HG03039 (cell line): ENCODE measurements at regions not wholly inside any gene's neighbourhood (a gene's known extent, or its start where the extent isn't known, plus 50 kb on each side); places are given as distances from the start of the nearest gene placed in this dataset.
A peak's percentile ranks its signal among the peaks of the same experiment; 100 is the strongest.

Experiments
- ATAC-seq: cut with Tn5 transposase; IDR thresholded peaks from one replicate; pipeline ENCODE4 v1.9.1; 2021; ENCODE audit warnings: mild to moderate bottlenecking, moderate library complexity; ENCODE audit not compliant: unreplicated experiment

DNA sequence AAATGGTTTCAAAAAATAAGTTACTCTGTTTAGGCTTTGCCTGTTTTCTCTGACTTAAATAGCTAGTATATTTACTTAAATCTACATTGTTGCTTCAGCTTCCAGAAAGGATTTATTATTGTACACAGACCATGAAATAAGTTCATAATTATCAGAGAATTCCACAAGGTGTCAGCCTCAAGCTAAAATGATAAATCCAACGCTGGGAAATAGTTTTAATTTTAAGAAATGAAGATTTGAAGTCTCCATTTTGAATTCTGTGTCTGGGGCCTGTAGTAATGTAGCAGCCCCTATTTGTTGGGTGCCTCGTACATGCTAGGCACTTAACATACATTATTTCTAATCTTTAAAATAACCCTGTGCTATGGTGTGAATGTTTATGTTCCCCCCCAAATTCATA lies 92.6 kb upstream of the KCNMB2 start:
- ATAC-seq = no peak

DNA sequence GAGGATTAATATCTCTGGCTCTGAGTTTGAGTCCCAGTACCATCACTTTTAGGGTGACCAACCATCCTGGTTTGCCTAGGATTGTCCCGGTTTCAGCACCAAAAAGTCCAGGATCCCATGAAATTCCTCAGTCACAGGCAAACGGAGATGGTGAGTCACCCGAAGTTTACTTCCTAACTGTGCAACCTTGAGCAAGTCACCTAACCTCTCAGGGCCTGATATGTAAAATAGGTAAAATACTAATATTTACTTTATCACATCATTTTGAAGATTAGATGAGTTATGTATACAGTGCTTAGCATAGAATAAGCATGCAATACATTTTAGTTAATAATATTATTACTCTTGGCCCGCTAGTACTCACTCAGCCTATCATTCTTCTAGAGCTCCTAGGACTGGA lies 91.1 kb upstream of the KCNMB2 start:
- ATAC-seq = no peak

DNA sequence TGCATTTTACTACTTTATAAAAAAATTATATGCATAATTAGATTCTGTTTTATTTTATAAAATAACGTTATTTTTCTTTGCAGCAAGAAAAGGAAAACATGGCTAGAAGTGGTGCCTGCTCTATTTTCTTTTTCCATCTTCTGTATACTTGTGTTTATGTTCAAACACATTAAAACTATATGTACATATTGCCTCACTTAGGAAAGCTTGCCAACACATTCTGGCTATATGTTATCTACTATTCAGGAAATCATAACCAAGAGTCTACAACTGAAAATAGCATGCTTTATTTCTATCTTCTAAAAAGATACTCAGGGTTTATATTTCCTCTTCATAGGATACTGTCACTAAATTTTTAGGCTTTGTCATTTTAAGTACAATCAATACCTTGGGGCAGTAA lies 90.2 kb upstream of the KCNMB2 start:
- no peak for ATAC-seq

DNA sequence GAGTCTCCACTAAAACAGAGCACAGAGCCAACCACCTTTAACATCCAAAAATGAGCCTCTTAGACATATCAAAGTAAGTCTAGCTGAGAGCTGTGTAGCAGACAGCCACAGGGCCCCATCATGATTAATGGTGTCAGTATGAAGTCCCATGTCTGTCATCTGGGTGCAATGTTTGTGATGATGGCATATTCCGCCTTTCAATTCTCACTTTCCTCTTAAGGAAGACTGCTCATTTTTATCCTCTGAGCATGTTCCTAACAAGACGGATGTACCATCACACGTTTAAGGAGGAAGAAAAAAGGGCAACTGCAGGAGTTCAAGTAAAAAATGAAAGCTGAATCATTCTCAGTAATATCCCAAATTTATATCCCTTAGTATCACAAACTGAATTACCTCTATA lies 85.8 kb upstream of the KCNMB2 start:
- no peak for ATAC-seq

DNA sequence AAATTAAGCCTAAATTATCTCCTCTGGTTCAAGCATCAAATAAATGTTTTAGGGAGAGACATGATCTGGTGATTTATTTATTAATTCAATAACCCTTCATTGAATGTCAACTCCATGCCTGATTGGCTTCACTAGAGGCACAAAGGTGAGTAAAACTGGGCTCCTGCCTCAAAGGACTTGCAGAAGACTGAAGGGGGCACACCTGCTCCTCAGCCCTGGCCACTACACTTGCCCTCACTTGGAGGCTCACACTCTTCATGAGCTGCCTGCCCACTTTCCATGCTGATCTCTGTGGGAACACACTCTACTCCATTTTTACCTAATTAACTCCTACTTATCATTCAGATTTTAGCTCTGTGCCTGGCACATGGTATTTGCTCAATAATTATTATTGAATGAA lies 84.4 kb upstream of the KCNMB2 start:
- ATAC-seq = no peak

DNA sequence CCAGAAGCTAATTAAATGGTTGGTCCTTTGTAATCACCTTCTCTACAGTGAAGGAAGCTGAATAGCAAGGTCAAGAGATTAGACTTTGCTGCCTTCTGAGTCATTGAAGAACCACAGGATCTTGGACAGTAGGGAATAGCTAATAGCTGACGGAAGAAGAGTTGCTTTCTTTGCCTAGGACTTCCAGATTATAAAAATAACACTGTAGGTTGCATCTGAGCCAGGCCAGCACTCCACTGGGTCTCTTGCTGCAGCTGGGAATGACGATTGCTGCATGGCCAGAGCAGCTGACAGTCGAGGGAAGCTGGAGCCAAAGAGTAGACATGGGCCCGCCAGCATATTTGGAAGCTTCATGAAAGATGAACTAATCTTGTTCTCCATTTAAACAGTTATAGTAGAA lies 81.5 kb upstream of the KCNMB2 start:
- no peak for ATAC-seq

DNA sequence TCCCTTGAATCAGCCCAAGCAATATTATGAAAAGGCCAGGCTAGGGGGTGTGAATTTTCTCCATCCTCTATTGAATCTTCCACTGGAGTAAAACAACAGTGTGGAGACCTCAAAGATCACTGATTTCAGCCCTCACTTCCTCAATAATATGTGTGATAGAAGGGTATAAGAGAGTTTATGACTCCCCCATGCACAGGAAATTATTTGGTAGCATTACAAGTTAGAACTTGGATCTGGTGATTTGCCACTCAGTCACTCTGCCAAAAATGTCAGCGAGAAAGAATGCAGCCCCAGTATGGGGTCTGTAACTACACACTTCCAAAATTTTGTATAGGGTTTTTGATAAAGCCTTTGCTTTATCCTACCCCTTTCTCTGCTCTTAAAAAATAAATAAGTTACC lies 81.0 kb upstream of the KCNMB2 start:
- ATAC-seq = no peak

DNA sequence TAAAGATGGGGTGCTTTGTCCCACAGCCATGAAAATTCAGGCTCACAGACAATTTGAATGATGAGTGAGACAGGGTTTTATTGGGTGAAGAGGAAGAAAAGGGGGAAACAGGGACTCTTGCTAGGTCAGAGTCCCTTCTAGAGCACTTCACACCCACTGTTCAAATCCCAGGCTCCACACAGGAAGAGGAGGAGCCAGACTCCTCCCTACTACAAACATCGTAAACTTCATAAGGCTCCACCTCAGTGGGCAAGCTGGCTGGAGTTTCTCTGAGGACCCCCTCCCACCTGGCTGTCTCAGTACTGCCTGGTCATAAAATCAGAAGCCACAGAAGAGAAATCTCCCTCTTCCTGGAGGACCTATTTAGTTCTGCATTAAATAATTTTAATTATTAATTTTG lies 80.3 kb upstream of the KCNMB2 start:
- ATAC-seq = no peak

DNA sequence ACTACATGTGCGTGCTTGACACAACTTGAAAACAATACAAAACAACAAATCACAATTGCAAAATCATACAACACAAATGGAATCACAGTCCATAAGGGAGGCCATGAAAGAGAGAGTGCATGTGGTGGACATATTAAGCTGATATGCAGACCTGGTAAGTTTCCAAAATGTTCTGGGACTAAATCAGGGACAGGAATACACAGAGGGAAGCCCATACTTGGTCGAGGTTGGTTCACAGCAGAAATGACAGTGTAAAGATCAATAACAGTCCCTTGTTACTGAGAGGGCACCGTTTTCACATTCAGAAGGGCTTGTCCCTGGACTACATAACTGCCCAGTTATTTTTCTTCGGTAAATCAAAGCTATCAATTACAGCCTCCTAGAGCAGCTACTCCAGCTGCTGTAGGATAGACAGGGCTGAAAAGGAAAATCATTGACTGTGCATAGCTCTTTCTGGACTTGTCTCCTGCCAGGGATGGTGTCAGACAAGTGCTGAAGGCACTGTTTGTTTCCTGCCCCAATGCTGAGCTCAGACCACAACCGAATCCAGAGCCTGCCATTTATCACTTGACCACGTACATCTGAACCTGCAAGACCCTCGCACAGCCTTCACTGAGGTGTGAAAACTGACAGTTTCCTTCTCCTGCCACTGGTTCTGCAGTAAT lies 79.5 kb upstream of the KCNMB2 start:
- no peak for ATAC-seq

DNA sequence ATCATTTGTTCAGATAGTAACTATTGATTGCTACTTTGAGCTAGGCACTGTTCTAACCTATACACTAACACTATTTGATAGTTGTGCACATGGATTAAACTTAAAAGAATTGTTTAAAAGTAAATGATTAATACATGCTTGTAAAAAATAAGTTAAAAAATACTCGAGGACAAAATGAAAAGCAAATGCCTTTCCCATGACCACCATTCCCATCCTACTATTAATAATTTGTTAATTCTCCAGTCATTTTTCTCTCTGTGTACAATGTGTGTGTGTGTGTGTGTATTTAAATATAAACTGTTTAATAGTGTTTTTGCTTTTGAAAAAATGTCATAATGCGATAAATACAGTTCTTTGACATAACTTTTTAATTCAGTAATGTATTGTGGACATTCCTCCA lies 78.7 kb upstream of the KCNMB2 start:
- no peak for ATAC-seq

DNA sequence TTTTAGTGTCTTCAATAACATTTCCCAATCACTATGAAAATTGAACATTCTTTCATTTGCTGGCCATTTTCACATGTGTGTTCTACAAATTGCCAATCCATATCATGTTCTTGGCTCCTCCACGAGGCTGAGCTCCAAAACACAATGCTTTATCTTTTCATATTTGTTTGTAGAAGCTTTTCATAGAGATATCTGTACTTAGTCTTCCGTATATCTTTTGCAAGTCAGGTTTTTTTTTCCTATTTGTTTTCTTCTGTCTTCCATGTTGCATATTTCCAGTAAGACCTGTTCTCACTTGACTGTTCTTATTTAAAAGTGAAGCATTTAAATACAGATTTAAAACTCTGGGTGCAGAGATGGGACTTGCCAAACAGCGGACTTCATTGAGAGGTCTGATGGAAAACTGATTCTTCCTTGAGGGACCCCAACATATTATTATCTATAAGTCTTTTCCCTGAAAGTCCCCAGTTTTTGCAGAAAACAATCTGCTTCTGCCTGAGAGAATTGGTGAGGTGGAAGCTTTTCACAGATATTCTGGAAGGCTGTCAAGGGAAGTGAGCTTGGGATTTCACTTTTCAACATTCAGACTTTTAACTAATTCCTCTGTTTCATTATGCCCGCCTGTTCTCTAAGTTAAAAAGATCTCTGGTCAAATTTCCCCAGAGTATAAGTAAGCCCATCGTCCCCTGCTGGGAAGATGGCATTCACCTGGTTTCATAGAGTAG lies 77.8 kb upstream of the KCNMB2 start:
- no peak for ATAC-seq

DNA sequence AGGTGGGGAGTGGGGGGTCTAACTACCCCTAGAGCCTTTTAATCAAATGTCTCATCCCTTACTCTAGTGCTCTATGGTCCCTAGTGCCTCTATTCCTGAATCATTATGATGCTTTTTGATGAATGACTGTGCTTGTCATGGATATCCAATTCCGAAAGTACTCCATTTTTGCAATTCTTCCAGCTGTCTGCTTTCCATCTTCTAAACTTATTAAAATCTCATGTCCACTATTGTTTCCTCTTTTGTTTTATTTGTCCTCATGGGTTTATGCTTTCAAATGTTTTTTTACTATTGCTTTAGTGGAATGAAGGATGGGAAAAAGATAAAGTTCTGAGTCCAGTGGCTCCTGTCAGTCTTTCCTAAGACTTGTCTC lies 77.2 kb upstream of the KCNMB2 start:
- ATAC-seq = no peak

DNA sequence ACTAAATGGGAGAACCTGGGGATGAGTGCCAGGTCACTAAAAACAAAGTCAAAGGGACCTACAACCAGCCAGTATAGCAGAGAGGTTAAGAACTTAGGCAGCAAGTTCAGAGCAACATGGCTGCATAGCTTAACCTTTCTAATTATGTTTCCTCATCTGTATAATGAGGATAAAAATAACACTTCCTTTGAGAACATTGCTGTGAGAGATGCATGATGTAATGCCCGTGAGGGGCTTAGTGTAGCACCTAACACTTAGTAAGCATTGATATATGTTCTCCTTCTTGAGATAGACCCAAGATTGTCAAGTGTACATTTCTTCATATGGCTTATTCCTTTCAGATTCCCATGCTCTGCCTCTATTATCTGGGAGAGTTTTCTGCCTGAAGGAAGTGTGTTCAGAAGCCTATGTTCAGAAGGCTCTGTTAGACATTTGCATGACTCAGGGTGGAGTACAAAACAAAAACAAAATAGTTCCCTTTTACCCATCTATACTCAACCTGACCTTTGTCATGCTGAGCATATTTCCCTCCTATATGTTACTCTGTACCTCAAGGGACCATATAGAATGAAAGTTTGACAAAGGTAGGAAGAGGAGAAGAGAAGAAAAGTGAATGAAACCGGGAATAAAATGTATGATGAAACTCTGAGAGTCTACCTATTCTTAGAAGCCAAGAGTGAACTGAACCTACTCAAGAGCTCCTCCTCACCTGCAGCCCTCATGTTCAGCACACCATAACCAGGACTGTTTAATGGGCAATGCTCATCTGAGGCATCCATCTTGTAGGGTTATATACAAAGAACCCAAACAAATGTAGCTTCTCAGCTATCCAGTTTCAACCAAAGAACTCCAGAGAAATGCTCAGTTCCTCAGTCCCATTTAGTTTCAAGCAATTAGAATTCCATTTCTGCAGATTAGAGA lies 70.7 kb upstream of the KCNMB2 start:
- no peak for ATAC-seq

DNA sequence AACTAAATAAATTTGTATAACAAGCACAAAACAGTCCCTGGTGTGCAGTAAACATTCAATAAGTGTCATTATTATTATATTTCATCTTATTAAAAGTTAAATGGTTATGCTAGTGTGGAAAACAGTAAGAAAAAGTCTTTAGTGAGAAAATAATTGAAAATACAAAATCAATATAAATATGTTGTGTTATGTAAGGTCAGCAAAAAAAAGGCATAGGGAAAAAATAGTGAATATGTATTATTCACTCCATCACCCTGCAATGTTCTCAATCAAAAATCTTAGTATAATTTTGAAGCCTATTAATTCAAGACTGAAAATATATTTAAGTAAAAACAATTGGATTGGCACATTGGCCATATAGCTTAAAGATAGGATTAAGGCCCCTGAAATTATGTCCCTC lies 63.3 kb upstream of the KCNMB2 start:
- no peak for ATAC-seq

DNA sequence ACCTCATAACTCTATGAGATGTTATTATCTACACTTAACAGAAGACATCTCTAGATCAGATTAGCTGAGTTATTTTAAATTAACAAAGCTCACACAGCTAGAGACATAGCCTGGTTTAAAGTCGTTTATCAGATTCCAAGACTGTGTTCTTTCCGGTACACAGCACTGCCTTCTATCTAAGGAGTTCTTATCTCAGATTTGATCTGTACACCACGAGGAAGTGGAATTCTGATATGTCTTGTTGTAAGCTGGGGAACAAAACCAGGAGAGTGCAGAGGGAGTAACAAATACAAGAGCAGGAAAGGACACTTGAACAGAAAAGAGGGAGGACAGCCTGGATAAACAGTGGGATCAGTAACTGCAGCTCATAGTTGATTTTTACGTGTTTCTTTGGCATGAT lies 61.7 kb upstream of the KCNMB2 start:
- no peak for ATAC-seq

DNA sequence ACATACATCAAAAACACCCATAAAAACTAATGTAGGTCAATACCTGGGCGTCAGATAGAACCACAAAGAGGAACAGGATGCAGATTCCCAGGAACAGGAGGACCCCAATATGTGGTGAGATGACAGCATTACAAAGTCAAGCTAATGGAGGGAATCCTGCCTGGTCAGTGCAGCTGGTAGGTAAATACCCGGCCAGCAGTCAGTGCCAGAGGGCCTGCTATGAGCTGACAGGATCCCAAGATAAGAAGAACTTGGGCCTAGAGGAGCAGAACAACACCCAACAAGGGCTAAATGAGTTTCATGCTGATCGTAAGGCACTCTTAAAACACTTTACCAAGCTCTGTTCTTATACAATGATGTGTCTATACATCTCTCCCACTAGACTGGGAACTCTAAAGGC lies 61.2 kb upstream of the KCNMB2 start:
- ATAC-seq = no peak

DNA sequence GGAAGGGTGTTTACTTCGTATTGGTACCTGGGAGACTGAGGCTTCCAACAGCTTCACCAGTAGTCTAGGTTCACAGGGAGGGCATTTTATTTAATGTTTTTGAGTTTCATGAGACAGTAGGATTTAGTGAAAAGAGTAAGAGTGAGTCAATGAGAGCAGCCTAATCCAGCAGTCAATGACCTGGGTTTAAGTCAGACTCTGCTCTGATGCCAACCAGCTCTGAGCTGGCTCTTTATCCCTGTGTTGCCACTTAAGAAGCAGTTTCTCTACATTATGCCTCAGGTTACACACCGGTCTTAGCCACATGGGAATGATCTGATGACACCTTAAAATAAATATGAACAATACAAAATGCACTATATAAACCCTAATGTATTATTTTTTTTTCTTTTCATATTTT lies 59.4 kb upstream of the KCNMB2 start:
- ATAC-seq = no peak

DNA sequence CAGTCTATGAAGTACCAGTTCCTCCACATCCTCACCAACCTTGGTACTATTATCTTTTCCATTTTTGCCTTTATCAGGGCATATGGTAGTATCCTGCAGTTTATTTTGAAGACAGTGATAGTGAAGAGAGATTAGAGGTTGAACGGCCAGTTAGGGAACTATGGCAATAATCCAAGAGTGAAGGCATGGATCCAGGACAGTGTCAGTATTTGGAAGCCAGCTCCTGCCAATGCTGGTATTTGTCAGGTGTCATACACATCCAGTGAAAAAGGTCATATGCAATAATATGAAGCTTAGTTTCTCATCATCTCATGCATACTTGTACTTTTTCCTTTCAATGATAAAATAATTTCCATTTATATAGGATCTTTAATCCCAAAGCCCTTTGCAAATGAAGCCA lies 56.8 kb upstream of the KCNMB2 start:
- no peak for ATAC-seq

DNA sequence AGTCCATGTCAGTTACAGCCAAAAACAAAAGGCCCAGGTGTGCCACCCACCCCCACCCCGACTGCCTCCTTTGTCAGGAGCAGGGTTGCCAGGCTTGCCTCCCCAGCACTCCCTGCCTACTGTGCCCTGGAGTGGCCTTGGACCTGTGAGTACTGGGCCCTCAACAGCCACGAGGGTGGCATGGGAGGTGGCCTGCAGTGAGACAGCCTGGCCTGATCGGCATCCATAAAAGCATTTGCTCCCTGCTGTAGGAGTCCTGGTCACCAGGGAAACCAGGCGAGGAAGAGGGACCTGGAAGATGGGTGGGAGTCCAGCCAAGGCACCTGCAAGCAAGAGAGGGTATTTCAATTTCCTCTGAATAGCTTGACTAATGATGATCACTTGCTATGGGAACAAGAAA lies 56.4 kb upstream of the KCNMB2 start:
- ATAC-seq = peak; percentile 7

DNA sequence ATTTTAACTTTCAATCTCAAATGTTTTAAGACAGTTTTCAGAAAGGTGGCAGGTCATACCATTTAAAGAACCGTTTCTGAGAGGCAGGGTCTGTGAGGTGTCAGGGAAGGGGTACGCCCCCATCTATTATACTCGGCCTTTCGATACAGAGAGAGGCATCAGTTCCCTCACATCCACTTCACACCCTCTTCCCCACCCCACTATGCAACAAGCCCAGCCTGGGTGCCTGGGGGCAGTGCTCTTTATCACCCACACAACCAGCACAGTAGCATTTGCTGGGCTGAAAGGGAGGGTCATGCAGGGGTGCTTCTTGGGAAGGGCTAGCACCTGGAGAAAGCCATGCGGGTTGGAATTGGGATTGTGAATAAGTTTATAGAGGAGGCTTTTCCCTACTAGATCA lies 56.0 kb upstream of the KCNMB2 start:
- ATAC-seq = peak; percentile 14

DNA sequence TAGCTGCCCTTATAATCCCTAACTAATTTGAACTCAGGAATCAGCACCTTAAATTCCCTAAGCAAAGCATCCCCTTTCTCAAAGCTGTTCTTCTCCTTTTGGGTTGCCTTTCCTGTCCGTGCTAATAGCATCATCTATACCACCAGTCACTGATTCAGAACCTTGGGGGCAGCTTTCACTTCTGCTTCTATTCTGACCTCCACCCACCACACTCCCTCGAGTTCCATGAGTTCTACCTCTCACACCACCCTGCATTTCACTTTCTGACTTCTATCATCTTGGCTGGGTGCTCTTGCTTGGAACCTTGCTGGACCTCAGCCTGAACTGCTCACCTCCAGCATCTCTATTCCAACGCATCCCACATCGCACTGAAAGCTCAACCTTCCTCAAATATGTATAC lies 55.4 kb upstream of the KCNMB2 start:
- ATAC-seq = peak; percentile 99

DNA sequence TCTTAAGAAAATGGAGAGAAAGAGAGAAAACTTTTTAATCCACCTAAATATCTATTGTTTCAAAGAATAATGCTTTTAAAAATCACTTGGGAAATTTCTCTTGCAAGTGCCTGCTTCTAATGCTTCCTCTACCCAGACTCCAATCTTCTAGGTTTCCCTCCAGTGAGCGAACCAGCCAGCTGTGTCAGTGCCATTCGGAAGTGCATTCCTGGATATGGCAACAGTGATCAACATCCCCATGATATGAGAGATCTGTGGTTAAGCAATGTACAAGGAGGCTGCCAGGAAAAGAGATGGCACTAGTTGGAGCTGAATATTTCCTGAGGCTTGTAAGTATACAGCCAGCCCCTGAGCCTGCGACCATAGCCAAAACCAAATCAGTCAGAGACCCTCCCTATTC lies 53.3 kb upstream of the KCNMB2 start:
- ATAC-seq = no peak
